ENCODE measurements at regions not wholly inside any gene's neighbourhood (a gene's known extent, or its start where the extent isn't known, plus 50 kb on each side); places are given as distances from the start of the nearest gene placed in this dataset.

- TF ChIP-seq, protein P1, sequence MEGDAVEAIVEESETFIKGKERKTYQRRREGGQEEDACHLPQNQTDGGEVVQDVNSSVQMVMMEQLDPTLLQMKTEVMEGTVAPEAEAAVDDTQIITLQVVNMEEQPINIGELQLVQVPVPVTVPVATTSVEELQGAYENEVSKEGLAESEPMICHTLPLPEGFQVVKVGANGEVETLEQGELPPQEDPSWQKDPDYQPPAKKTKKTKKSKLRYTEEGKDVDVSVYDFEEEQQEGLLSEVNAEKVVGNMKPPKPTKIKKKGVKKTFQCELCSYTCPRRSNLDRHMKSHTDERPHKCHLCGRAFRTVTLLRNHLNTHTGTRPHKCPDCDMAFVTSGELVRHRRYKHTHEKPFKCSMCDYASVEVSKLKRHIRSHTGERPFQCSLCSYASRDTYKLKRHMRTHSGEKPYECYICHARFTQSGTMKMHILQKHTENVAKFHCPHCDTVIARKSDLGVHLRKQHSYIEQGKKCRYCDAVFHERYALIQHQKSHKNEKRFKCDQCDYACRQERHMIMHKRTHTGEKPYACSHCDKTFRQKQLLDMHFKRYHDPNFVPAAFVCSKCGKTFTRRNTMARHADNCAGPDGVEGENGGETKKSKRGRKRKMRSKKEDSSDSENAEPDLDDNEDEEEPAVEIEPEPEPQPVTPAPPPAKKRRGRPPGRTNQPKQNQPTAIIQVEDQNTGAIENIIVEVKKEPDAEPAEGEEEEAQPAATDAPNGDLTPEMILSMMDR (IDR thresholded peaks at IDR 0.05; ENCODE audit: insufficient read depth, low read depth, low read length) = no peak
- no peak for TF ChIP-seq EZH2 (IDR thresholded peaks at IDR 0.05; ENCODE audit: insufficient read depth, low read length)
These were observed 166.2 kb downstream of the TRIM27 start for GRCh38 chr6:28757429-28758045.
